Central memory CD8-positive, alpha-beta T cell (primary cell): ENCODE measurements at regions not wholly inside any gene's neighbourhood (a gene's known extent, or its start where the extent isn't known, plus 50 kb on each side); places are given as distances from the start of the nearest gene placed in this dataset.
"Not testable (repeated sequence)": the region's sequence is repeated elsewhere in the genome, so short reads cannot be mapped to it uniquely, and the experiment has no call there.

ENCODE experiments used
- ATAC-seq: fragments of 150-1000 bp; cut with Tn5 transposase; replicated peaks from 2 replicates; pipeline ENCODE4 v1.10.0; 2022; ENCODE audit warnings: mild to moderate bottlenecking, moderate FRiP score, moderate number of reproducible peaks; ENCODE audit not compliant: poor library complexity, severe bottlenecking; ENCODE audit errors: extremely low read depth
- DNase-seq, 2 donors: peaks; one replicate each; pipeline ENCODE4 v3.0.0; 2021; ENCODE audit warnings: low spot score in 2 of 2
- H3K27ac Mint-ChIP-seq: one replicate; pipeline ENCODE4 v1.8.0; 2022; ENCODE audit warnings: low read depth, mild to moderate bottlenecking, moderate library complexity, mixed read lengths
- H3K27me3 Mint-ChIP-seq: one replicate; pipeline ENCODE4 v1.8.0; 2022; ENCODE audit warnings: mixed read lengths
- H3K36me3 Mint-ChIP-seq: one replicate; pipeline ENCODE4 v1.8.0; 2022; ENCODE audit warnings: mild to moderate bottlenecking, moderate library complexity, mixed read lengths; ENCODE audit not compliant: insufficient read depth
- H3K4me1 Mint-ChIP-seq: one replicate; pipeline ENCODE4 v1.8.0; 2022; ENCODE audit warnings: mixed read lengths
- H3K4me3 Mint-ChIP-seq: one replicate; pipeline ENCODE4 v1.8.0; 2022; ENCODE audit warnings: mild to moderate bottlenecking, moderate library complexity, mixed read lengths
- H3K9me3 Mint-ChIP-seq: one replicate; pipeline ENCODE4 v1.8.0; 2022; ENCODE audit warnings: mixed read lengths

DNA sequence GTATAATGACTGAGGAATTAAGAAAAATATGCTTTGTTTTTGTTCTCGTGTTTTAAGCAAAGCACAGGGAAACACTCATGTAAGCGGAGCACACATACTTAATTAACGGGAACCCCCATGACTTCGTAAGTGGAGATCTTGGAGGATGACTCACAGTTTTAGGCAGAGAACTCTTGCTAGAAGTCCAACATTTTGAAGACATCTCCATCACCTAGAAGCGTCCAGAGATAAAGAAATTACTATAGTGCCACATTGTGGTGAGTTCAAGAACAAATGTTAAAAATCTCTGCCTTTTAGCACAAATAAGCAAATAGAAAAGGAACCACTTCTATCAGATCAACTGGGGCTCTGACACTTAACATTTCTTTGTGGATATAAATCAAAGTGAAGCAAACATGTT, 194.1 kb upstream of the ARHGEF26 start:
- peaks cover 27% of the 10 kb centered on the region for H3K27me3 Mint-ChIP-seq
- no peaks in the 10 kb centered on the region for H3K4me1 Mint-ChIP-seq
- no peak for DNase-seq
- ATAC-seq = no peak
- no peak overlapping the region for H3K27ac Mint-ChIP-seq
- no peaks in the 10 kb centered on the region for H3K9me3 Mint-ChIP-seq
- peaks cover 1% of the 10 kb centered on the region for H3K36me3 Mint-ChIP-seq
- no peak overlapping the region for H3K4me3 Mint-ChIP-seq

DNA sequence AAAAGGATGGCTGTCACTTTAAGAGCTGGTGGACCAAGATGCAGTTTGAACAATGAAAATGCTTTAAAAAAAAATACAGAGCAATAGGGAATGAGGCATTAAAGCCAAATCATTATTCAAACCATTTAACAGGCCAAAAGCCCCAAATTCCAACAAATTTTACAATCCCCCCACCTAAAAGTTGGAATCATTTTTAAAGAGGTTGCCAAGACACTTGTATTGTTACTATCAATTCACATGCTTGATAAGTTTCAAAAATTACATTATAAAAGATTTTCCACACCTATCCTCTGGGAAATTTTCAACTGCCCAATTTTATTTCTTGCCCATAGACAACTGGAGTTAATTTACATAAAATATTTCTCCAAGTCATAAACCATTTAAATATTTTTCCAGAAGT, 192.3 kb upstream of the ARHGEF26 start:
- no peak for DNase-seq
- H3K9me3 Mint-ChIP-seq = no peaks in the 10 kb centered on the region
- ATAC-seq = no peak

DNA sequence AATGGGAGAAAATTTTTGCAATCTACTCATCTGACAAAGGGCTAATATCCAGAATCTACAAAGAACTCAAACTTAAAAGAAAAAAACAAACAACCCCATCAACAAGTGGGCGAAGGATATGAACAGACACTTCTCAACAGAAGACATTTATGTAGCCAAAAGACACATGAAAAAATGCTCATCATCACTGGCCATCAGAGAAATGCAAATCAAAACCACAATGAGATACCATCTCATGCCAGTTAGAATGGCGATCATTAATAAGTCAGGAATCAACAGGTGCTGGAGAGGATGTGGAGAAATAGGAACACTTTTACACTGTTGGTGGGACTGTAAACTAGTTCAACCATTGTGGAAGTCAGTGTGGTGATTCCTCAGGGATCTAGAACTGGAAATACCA, 187.7 kb upstream of the ARHGEF26 start:
- not testable (repeated sequence) for H3K9me3 Mint-ChIP-seq, H3K36me3 Mint-ChIP-seq, H3K4me1 Mint-ChIP-seq, DNase-seq, ATAC-seq, H3K27ac Mint-ChIP-seq, H3K4me3 Mint-ChIP-seq
- peaks cover 16% of the 10 kb centered on the region for H3K27me3 Mint-ChIP-seq

More for the DNA sequence above, 192.3 kb upstream of the ARHGEF26 start:
- Mint-ChIP-seq H3K27me3 (peaks cover 28% of the 10 kb centered on the region), H3K4me3 (no peak overlapping the region), H3K27ac (no peak overlapping the region), H3K36me3 (peaks cover 1% of the 10 kb centered on the region), H3K4me1 (no peaks in the 10 kb centered on the region)

DNA sequence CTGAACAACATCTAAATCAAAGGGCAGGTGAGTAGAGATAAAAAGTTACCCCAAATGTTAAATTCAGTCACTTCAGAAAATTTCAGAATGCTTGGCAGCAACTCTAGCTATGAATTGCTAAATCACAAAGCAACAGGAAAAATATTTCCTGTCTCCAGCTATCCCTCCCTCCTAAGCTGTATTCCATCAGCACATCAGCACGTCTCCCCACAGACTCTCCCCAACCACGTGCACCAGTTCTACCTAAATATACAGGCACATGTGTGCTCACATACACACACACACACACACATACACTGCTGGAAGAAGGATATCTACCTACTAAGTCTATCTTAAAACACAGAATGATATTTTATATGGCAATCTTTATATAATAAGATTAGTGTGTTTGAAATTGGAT, 177.1 kb upstream of the ARHGEF26 start:
- DNase-seq = no peak
- H3K36me3 Mint-ChIP-seq = peaks cover 2% of the 10 kb centered on the region

DNA sequence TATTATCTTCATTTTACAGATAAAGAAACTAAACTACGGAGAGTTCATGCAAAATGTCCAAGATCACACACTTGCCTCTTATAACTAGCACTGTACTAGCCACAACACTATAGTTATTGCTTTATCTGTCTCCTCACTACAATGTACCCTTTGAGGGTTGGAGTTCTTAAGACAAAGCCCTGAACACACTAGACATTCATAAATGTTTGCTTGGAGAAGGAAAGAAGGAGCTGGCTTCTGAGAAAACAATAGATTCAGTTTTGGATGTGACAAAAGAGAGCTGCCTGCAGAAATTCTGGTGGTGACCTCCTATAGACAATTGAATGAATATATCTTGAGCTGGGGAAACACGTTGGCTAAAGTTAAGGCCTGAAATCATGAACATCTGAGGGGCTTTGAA, 169.9 kb upstream of the ARHGEF26 start:
- Mint-ChIP-seq H3K36me3 (no peaks in the 10 kb centered on the region), H3K4me3 (no peak overlapping the region), H3K27ac (no peak overlapping the region), H3K9me3 (no peaks in the 10 kb centered on the region), H3K27me3 (peaks cover 35% of the 10 kb centered on the region), H3K4me1 (no peaks in the 10 kb centered on the region)
- DNase-seq (no peak), ATAC-seq (no peak)

More for the DNA sequence above, 177.1 kb upstream of the ARHGEF26 start:
- no peak overlapping the region for H3K27ac Mint-ChIP-seq
- H3K27me3 Mint-ChIP-seq = peaks cover 20% of the 10 kb centered on the region
- no peaks in the 10 kb centered on the region for H3K9me3 Mint-ChIP-seq
- no peak overlapping the region for H3K4me3 Mint-ChIP-seq
- ATAC-seq = no peak
- H3K4me1 Mint-ChIP-seq = no peaks in the 10 kb centered on the region

DNA sequence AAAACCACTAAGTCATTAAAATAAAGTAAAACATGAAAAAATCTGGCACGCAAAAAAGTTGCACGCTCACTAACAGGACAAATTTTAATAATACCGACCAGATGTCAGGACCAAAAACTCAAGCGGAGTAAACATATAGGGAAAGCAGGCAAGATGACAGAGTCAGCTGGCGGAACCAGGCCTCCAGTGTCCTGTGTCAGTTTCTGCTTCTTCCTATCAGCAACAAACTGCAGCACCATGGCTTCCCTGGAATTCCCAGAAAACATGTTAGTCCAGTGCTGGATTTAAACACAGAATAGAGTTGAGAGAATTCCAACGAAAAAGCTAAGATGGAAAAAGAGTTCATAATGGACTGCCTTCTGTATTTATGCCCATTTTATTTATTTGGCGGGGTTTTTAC, 169.1 kb upstream of the ARHGEF26 start:
- Mint-ChIP-seq H3K4me1 (no peaks in the 10 kb centered on the region), H3K27me3 (peaks cover 41% of the 10 kb centered on the region), H3K36me3 (no peaks in the 10 kb centered on the region), H3K27ac (no peak overlapping the region), H3K4me3 (no peak overlapping the region), H3K9me3 (no peaks in the 10 kb centered on the region)
- ATAC-seq = no peak
- DNase-seq = no peak

DNA sequence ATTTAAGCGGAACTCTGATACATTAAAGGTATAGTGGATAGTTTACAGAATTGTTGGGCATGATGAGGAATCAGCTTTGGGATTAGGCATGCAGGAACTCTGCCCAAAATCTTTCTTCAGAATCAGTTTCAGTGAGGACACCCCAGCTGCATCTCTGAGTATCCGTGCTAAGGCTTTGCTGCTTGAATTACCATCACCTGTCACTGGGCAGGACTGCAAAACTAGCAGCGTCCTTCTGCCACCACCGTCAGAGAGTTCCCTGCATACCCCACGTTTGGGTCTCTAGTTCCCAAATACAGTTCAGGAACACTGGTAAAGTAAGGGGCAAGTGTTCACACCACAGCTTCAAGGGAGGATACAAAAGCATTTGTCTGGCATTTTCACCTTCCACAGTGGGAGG, 164.6 kb upstream of the ARHGEF26 start:
- DNase-seq (no peak), ATAC-seq (no peak)
- no peak overlapping the region for H3K4me3 Mint-ChIP-seq
- H3K9me3 Mint-ChIP-seq = no peaks in the 10 kb centered on the region
- H3K4me1 Mint-ChIP-seq = no peaks in the 10 kb centered on the region
- H3K27ac Mint-ChIP-seq = no peak overlapping the region
- H3K36me3 Mint-ChIP-seq = no peaks in the 10 kb centered on the region
- peaks cover 26% of the 10 kb centered on the region for H3K27me3 Mint-ChIP-seq

DNA sequence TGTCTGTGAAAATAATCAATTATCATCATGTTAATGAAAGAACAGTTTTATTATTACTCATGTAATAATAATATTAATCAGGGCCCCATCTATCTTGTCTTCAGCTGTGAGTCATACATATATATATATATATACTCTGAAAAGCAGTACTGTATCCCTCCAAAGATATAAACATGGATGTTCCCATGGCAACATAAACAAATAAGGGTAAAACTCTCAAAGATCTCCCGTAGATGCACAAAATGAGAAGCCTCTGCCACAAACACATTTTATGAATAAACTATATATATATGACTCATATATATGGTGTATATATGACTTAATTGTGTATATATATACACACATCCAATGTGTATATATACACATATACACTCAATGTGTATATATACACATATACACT, 163.8 kb upstream of the ARHGEF26 start:
- no peak for DNase-seq

DNA sequence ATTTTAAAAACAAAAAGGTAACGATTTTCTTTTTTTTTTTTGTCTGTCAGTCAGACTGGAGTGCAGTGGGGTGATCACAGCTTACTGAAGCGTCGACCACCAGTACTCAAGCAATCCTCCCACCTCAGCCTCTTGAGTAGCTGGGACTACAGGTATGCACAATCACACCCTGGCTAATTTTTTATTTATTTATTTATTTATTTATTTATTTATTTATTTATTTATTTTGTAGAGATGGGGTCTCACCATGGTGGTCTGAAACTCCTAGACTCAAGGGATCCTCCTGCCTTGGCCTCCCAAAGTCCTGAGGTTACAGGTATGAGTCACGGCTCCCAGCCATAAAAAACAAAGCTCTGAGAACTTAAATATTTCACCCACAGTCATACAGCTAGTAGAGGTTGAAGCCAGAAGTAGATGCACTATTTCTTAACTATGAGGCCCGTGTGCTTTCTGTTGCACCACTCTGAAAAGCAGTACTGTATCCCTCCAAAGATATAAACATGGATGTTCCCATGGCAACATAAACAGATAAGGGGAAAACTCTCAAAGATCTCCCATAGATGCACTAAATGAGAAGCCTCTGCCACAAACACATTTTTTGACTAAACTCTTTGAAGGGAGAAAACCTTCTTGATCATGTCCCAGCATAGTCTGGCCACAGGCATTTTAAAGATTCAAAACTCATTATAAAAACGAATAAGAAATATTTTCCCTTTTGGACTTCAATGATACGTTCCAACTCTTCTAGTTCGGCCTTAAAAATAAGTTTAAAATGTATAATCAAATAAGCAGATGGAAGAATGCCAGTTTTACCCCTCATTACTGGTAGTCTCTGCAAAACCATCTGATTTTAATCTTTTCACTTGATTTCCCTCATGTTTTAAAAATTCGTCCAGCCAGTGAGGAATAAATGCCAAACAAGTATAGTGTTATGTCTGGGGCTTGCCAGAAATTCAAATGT, 162.3 kb upstream of the ARHGEF26 start:
- no peak for DNase-seq
- Mint-ChIP-seq H3K27ac (no peak overlapping the region), H3K27me3 (peaks cover 17% of the 10 kb centered on the region)

More for the DNA sequence above, 163.8 kb upstream of the ARHGEF26 start:
- Mint-ChIP-seq H3K27ac (no peak overlapping the region), H3K9me3 (no peaks in the 10 kb centered on the region), H3K36me3 (no peaks in the 10 kb centered on the region), H3K27me3 (peaks cover 18% of the 10 kb centered on the region), H3K4me3 (no peak overlapping the region), H3K4me1 (no peaks in the 10 kb centered on the region)
- ATAC-seq = no peak

DNA sequence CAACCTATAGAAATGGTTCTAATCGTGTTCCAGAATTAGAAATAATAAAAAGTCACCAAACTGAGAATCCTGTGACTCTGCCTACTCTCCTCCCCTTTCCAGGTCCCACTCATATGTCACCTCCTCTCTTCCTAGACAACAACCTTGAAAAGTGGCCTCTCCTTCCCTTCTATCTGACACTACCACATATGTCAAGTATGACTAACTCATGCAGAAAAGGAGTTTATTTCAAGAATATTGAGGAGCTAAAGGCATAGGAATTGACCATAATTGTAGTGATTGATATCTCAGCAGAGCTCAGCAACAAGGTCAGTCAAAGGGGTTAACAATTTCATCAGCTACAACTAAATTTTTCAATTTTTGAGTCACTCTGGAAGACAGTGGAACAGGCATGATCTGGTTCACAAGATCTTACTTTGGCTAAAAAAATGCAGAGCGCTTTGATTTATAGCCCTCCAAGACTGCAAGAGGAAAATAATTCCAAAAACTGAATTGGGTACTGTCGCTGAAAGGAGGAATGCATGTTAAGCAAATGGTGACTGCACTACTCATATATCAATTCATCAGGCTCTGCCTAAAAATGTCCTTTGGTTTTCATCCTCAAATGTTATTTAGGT, 160.6 kb upstream of the ARHGEF26 start:
- no peak overlapping the region for H3K4me3 Mint-ChIP-seq

More for the DNA sequence above, 162.3 kb upstream of the ARHGEF26 start:
- no peak overlapping the region for H3K4me3 Mint-ChIP-seq
- H3K9me3 Mint-ChIP-seq = no peaks in the 10 kb centered on the region
- no peaks in the 10 kb centered on the region for H3K4me1 Mint-ChIP-seq
- ATAC-seq = no peak
- no peaks in the 10 kb centered on the region for H3K36me3 Mint-ChIP-seq

DNA sequence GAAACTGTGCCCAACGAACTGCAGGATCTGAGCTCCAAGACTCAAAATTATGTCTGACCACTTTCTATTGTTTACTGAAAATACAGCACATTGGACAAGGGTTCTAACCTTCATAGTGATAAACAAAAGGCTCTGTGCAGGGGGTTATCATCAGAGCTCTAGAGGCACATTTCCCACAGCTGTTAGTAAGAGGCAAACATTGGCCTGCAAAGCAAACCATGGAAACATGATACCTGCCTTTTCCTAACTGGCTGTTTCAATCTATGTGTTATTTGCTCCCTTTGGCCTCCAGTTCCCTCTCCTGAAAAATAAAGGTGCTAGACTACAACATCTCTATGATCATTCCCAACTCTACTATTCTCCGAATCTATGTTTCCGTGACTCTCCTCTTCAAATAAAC, 159.7 kb upstream of the ARHGEF26 start:
- Mint-ChIP-seq H3K4me1 (no peaks in the 10 kb centered on the region), H3K27ac (no peak overlapping the region), H3K9me3 (no peaks in the 10 kb centered on the region), H3K36me3 (no peaks in the 10 kb centered on the region), H3K4me3 (no peak overlapping the region), H3K27me3 (peaks cover 3% of the 10 kb centered on the region)
- DNase-seq (no peak), ATAC-seq (no peak)

More for the DNA sequence above, 160.6 kb upstream of the ARHGEF26 start:
- Mint-ChIP-seq H3K27me3 (peaks cover 8% of the 10 kb centered on the region), H3K9me3 (no peaks in the 10 kb centered on the region), H3K4me1 (no peaks in the 10 kb centered on the region), H3K36me3 (no peaks in the 10 kb centered on the region), H3K27ac (no peak overlapping the region)
- DNase-seq (no peak), ATAC-seq (no peak)

DNA sequence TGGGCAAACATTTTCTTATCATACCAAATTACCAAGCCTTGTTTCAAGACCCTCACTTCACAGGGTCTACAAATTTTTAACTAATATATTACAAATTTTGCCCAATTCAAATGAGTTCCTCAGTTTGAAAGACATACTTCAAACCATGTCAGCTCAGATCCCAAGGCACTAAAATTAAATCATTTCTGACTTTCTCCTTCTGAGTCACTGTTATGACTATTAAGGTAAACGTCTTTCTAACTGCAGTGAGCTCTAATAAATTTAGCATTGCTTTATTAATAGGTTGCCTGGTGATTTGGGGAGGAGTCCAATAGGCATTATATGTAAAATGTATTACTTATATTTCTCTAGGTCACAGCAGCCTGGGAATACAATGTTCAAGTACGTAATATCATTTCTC, 158.2 kb upstream of the ARHGEF26 start:
- H3K27ac Mint-ChIP-seq = no peak overlapping the region
- no peak overlapping the region for H3K4me3 Mint-ChIP-seq
- peaks cover 5% of the 10 kb centered on the region for H3K9me3 Mint-ChIP-seq
- no peak for DNase-seq
- H3K27me3 Mint-ChIP-seq = peaks cover 6% of the 10 kb centered on the region
- no peak for ATAC-seq
- H3K4me1 Mint-ChIP-seq = no peaks in the 10 kb centered on the region
- H3K36me3 Mint-ChIP-seq = no peaks in the 10 kb centered on the region

DNA sequence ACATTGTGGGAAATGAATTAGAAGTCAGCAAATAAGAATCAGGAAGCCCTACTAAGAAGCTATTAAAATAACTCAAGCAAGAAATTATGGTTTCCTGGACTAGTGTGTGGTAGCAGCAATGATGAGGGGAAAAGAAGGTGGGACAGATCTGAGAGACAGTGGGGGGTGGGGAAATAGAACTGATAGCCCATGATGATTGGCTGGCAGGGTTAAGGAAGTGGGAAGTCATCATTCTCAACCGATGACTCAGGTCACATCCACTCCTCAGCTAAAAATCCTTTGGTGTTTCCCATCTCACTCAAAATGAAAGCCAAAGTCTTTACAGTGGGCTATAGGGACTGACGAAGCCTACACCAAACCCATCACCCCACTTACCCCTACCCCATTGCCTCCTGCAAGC, 153.9 kb upstream of the ARHGEF26 start:
- H3K36me3 Mint-ChIP-seq = no peaks in the 10 kb centered on the region
- H3K9me3 Mint-ChIP-seq = peaks cover 5% of the 10 kb centered on the region
- no peaks in the 10 kb centered on the region for H3K4me1 Mint-ChIP-seq
- peaks cover 17% of the 10 kb centered on the region for H3K27me3 Mint-ChIP-seq
- H3K4me3 Mint-ChIP-seq = no peak overlapping the region
- DNase-seq (no peak), ATAC-seq (no peak)
- no peak overlapping the region for H3K27ac Mint-ChIP-seq
